22Rv1 (cell line): ENCODE measurements at regions not wholly inside any gene's neighbourhood (a gene's known extent, or its start where the extent isn't known, plus 50 kb on each side); places are given as distances from the start of the nearest gene placed in this dataset.

Experiments
- H3K27ac ChIP-seq: fragments of 450-650 bp; 2 replicates; pipeline ENCODE4 v1.5.1; 2017
- ZFX ChIP-seq: fragments of 450-650 bp; IDR thresholded peaks from 2 replicates; pipeline ENCODE4 v1.6.1; 2017; ENCODE audit warnings: antibody characterized with exemption, borderline replicate concordance
- TF ChIP-seq, protein P1 (sequence below): fragments of 450-650 bp; IDR thresholded peaks from 2 replicates; pipeline ENCODE4 v1.5.1; 2017; ENCODE audit warnings: mild to moderate bottlenecking

DNA sequence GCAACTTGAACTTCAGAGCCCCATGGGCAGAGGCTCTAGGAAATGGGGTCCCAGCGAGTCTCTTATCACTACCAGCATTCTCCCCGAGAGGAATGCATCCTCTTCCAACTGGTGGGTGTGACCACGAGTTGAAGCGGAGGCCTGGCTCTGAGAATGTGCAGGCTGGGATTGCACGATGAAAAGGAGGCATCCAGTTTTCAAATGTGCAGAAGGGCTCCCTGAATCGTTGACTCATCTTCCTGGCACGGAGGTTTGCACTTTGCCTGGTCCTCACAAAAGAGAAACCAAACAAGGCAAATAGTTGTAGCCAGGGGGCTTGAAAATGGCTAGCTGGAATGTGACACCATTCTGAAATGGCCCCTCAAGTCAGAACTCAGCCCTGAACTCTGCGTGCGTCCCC, 216.7 kb downstream of the GLI2 start:
- H3K27ac ChIP-seq, result no peak overlapping the region
- TF ChIP-seq ZFX, result no peak

DNA sequence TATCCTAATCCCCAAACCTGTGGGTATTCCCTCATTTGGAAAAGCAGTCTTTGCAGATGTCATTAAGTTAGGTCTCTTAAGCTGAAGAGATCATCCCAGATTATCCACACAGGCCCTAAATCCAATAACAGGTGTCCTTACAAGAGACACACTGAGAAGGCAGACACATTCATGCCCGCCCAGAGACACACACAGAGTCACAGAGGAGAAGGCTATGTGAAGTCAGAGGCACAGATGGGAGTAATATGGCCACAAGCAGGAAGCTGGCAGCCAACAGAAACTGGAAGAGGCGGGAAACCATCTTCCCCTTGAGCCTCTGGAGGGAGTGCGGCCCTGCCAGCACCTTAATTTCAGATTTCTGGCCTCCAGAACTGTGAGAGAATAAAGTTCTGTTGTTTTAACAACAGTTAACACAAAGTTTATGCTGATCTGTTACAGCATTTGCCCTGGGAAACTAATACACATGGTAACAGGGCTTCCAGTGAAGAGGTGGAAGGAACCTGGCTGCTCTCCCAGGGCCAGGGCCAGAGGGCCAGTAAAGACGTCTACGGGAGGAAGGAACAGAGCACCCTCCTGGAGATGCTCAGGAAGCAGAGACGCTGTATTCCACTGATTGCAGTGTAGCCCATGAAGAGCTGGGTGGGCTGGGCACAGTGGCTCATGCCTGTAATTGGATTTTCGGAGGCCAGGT, 217.5 kb downstream of the GLI2 start:
- H3K27ac ChIP-seq, result no peak overlapping the region
- TF ChIP-seq, protein P1, sequence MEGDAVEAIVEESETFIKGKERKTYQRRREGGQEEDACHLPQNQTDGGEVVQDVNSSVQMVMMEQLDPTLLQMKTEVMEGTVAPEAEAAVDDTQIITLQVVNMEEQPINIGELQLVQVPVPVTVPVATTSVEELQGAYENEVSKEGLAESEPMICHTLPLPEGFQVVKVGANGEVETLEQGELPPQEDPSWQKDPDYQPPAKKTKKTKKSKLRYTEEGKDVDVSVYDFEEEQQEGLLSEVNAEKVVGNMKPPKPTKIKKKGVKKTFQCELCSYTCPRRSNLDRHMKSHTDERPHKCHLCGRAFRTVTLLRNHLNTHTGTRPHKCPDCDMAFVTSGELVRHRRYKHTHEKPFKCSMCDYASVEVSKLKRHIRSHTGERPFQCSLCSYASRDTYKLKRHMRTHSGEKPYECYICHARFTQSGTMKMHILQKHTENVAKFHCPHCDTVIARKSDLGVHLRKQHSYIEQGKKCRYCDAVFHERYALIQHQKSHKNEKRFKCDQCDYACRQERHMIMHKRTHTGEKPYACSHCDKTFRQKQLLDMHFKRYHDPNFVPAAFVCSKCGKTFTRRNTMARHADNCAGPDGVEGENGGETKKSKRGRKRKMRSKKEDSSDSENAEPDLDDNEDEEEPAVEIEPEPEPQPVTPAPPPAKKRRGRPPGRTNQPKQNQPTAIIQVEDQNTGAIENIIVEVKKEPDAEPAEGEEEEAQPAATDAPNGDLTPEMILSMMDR, result no peak
- TF ChIP-seq ZFX, result no peak

DNA sequence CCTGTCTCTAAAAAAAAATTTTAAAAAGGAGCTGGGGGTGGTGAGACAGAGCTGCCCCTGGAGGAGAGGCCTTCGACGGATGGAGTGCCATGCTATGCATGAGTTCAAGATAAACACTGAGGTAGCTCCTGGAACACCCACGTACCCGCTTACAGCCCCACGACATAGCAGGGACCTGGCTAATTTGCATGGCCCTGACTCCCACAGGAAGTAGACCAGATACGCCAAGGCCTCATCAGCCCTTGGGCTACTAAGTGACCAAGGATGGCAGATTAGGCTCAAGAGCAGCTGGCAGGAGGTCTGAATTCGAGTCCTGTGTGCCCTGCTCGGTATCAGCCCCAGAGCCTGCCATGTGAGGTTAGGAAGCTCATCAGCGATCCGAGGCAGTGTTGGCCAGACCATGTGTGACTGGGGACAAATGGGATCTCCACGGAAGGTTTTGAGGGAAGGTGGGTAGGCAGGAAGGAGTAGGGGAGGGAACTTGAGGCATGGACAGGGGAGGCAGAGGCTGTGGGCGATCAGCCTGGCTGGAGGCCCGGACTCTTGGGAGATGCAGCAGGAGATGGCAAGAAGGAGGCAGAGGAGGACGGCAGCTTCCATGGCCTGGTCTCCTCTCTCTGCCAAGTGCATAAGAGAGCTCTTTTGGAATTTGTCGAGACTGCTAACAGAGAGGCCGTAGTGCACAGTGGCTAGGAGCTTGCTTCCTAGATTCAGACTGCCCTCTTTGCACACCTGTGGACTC, 218.3 kb downstream of the GLI2 start:
- TF ChIP-seq, protein P1, result no peak
- no peak for TF ChIP-seq ZFX
- no peak overlapping the region for H3K27ac ChIP-seq

DNA sequence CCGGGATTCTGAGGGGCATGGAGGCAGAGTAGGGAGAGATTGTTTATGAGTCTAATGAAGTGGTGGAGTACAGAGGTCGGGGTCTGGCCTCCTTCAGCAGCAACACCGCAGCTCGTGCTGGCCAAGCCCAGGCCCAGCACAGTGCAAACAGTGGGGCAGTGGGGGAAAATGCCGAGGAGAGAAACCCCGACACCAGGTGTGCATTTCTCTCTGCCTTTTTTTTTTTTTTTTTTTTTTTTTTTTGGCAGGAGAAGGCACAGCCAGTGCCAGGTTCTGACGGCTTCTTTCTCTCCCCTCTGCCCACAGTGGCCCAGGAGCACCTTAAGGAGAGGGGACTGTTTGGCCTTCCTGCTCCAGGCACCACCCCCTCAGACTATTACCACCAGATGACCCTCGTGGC, 219.3 kb downstream of the GLI2 start:
- TF ChIP-seq ZFX, result no peak
- TF ChIP-seq, protein P1, result no peak
- H3K27ac ChIP-seq, result no peak overlapping the region

DNA sequence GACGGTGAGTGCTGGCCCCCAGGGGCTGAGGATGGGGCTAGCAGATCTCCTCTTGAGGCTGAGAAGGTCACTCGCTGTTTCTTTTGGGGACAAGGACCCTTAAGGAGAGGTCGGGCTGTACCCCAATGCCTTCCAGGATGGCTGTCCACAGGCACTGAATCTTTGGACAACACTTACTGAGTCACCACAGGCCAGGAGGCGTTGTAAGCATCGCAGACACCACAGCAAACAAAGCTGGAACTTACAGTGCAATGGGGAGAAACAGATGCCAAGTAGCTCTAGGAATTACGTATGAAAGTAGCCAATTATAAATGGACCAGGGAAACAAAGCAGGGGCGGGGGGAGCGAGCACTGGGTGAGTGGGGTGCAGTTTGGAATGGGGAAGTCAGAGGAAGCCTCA, 219.8 kb downstream of the GLI2 start:
- H3K27ac ChIP-seq, result no peak overlapping the region
- TF ChIP-seq, protein P1, result no peak
- no peak for TF ChIP-seq ZFX

DNA sequence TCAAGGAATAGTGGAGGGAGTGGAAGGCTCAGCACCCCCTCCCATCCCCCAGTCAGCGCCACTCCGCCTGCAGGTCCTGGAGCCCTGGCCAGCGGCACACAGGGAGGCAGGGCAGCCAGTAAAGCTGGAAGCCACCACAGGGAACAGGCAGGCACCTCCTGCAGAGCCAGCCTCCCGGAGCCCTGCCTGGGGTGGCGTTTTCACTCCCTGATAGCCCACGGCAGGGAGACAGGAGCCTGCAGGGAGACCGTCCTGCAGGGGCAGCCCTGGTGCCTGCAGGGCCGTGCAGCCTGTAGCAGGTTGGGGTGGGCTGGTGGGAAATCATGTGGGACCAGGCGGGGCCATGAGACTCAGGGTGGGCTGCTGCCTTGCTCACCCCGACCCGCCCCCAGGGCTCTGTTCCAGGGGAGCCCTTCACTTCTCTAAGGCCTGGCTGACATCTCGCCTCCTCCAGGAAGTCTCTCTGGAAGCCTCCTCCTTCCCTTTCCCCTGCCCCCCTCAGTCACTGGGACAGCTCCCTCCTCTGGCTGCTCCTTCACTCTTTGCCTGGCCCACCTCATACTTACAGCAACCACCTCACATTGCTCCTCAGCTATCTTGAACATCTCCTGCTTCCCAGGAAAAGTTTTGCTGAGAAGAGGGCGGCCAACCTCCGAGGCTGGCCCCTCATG, 221.0 kb downstream of the GLI2 start:
- no peak overlapping the region for H3K27ac ChIP-seq
- TF ChIP-seq ZFX, result no peak
- TF ChIP-seq, protein P1, result no peak

DNA sequence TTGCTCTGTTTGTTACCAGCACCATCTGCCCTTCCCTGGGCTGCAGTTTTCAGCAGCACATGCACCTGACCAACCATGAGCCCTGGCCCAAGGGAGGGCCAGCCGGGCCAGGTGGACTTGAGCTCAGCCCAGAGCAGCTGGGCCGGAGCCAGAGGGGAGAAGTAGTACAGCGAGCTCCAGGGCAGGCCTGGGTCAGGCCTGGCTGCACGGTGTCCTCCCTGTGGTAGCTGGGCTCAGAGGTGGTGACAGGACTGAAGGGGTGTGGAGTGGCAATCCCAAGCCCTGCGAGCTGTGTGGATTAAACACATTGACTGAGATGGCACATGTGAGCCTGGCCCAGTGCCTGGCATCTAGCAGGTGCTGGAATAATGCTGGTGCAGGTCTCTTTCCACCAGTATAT, 222.2 kb downstream of the GLI2 start:
- TF ChIP-seq ZFX, result no peak
- TF ChIP-seq, protein P1, result no peak
- no peak overlapping the region for H3K27ac ChIP-seq
